ENCODE measurements at regions not wholly inside any gene's neighbourhood (a gene's known extent, or its start where the extent isn't known, plus 50 kb on each side); places are given as distances from the start of the nearest gene placed in this dataset.

DNA sequence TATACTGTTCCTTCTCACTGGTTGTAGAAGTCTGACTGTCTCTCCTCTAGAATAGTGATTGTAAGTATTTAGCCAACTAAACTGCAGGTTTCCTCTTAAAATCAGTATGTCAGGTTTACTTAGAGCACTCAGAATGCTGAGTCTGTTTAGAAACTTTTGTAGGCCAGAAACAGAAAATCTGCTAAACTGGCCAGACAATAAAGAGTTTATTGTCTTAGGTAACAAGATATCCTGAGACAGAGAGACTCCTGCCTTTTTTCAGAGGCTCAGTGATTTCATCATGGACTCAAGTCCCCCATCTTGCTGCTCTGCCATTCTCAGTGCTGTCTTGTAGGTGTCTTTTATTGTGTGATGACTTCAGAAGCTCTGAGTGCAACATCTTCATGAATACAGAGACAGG is 279.0 kb downstream of the MFSD1 start:
- no peaks in the 10 kb centered on the region for H3K9me3 Mint-ChIP-seq

DNA sequence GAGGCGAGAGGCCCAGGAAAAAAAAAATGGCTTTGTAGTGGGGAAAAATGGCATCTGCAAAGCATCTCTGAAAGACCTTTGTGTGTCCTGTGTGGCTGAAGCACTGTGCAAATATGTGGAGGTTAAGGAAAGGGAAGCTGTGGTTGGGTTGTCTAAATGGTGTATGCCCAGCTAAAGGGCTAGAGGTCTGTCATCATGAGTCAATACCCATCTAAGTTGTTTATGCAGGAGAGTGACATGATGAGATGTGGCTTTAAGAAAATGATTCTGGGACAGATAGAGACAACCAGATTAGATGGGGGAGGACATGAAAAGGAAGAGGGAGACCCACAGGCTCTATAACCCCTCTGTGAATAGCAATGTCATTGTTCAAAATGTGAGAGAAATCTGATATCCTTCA is 280.7 kb downstream of the MFSD1 start:
- Mint-ChIP-seq H3K27ac (no peak overlapping the region), H3K27me3 (ENCODE audit: low read depth) (no peaks in the 10 kb centered on the region), H3K9me3 (no peaks in the 10 kb centered on the region), H3K4me1 (ENCODE audit: low read depth) (no peaks in the 10 kb centered on the region), H3K4me3 (no peak overlapping the region), H3K36me3 (ENCODE audit: low read depth) (no peaks in the 10 kb centered on the region)
- DNase-seq (ENCODE audit: low spot score), result no peak

More for the DNA sequence above, 279.0 kb downstream of the MFSD1 start:
- Mint-ChIP-seq H3K36me3 (ENCODE audit: low read depth) (no peaks in the 10 kb centered on the region), H3K27me3 (ENCODE audit: low read depth) (no peaks in the 10 kb centered on the region), H3K4me3 (no peak overlapping the region), H3K4me1 (ENCODE audit: low read depth) (no peaks in the 10 kb centered on the region), H3K27ac (no peak overlapping the region)
- no peak for DNase-seq (ENCODE audit: low spot score)

DNA sequence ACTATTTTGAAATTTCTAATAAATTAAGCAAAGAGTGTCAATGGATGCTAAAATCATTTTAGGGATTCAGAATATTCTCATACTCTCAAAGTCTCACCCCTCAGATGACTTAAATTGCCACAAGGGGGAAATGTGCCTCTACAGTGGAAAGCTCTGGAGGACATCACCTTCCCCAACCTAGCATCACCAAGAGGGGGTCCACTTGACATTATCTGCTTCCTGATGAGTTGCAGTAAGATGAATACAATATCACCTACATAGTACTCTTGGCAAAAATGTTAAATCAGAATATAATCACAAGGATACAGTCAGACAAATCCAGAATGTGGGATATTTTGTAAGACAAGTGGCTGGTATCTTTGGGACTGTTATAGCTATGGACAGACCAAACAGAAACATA is 290.1 kb downstream of the MFSD1 start:
- Mint-ChIP-seq H3K9me3 (no peaks in the 10 kb centered on the region), H3K4me3 (no peak overlapping the region), H3K27ac (no peak overlapping the region), H3K36me3 (ENCODE audit: low read depth) (no peaks in the 10 kb centered on the region), H3K27me3 (ENCODE audit: low read depth) (no peaks in the 10 kb centered on the region), H3K4me1 (ENCODE audit: low read depth) (no peaks in the 10 kb centered on the region)
- DNase-seq (ENCODE audit: low spot score), result no peak

DNA sequence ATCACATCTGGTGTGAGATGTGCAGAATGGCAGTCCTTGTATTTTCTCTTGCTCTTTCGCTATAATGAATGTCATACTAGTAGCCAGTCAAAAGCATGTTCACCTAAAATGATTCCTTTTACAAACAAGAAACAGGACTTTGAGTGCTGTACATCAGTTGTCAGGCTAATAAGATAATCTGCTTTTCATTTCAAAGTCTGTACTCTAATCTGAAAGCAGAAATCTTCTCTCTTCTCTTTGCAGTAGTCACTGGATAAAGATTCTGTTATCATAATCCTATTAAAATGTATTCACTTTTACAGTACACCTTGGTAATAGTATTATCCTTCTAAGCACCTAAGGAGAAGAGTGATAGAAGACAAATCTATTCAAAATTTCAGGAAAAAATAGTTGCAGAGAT is 300.1 kb downstream of the MFSD1 start:
- Mint-ChIP-seq H3K4me3 (no peak overlapping the region), H3K36me3 (ENCODE audit: low read depth) (no peaks in the 10 kb centered on the region), H3K27ac (no peak overlapping the region), H3K4me1 (ENCODE audit: low read depth) (no peaks in the 10 kb centered on the region), H3K27me3 (ENCODE audit: low read depth) (no peaks in the 10 kb centered on the region), H3K9me3 (peaks cover 6% of the 10 kb centered on the region)
- DNase-seq (ENCODE audit: low spot score), result no peak

DNA sequence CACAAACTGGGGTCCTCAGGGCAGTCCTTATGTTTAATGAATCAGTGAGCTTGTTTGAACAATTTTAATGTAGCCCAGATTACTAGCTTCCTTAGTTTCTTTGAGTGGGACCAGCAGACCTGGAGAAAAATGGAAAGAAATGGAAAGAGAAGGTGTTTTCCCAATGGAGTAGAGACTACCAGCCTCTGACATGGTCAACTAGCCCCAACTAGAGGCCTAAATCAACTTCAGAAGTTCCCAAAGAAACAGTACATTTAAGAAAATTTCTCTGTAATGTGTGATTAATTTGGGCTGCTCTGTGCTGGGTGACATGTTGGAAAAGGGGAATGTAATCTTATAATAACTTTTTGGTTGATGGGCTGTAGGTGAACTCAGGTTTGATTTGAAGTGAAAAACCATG is 310.9 kb downstream of the MFSD1 start:
- Mint-ChIP-seq H3K27me3 (ENCODE audit: low read depth) (no peaks in the 10 kb centered on the region), H3K36me3 (ENCODE audit: low read depth) (no peaks in the 10 kb centered on the region), H3K27ac (no peak overlapping the region), H3K4me1 (ENCODE audit: low read depth) (no peaks in the 10 kb centered on the region), H3K9me3 (no peaks in the 10 kb centered on the region), H3K4me3 (no peak overlapping the region)
- no peak for DNase-seq (ENCODE audit: low spot score)

DNA sequence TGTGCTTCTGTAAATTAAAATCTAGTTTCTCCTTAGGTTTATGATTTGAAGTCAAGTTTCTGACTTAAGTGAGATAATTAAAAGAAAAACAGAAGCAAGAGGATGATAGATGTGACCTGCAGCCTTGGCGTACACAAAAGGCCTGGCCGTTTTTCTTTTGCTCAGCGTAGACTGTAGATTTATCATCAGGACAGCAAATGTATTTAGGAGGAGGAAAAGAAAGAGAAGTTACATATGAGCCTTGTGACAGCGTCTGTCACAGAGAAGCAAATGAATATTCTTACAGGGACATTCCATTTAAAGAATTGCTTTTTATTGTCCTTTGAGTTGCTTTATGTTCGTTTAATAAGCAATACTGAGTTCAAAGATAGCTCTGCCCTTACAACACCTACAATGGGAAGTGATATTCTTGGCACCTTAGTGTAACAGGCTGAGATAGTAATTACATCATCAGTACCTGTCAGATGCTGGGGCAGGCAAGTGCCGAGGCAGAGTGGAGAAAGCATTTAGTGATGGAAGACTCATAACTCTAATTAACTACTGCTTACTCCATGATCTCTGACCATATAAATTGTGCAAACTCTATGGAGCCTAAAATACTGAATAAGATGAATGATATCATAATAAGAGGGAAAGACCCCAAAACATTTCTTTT is 311.5 kb downstream of the MFSD1 start:
- H3K4me1 Mint-ChIP-seq (ENCODE audit: low read depth), result no peaks in the 10 kb centered on the region
- H3K27me3 Mint-ChIP-seq (ENCODE audit: low read depth), result no peaks in the 10 kb centered on the region
- H3K4me3 Mint-ChIP-seq, result no peak overlapping the region
- H3K36me3 Mint-ChIP-seq (ENCODE audit: low read depth), result no peaks in the 10 kb centered on the region
- H3K9me3 Mint-ChIP-seq, result no peaks in the 10 kb centered on the region
- no peak overlapping the region for H3K27ac Mint-ChIP-seq
- DNase-seq (ENCODE audit: low spot score), result no peak

DNA sequence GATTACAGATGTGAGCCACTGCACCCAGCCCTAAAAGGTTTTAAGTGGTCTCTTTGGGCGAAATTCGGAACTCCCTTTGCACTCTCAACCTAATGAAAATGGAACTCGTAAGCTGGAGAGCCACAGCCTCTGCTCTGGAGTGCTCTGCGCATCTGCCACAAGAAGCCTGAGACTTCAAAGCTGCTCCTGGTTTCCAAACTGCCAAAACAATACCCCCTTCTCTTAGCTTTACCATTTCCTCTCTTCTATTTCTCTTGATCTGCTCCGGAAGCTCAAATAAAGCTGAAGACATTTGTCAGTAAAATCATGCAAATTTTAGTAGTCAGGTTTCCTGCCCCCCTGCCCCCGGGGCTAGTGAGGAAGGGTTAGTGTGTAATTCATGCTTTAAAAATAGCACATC is 312.7 kb downstream of the MFSD1 start:
- H3K4me1 Mint-ChIP-seq (ENCODE audit: low read depth), result no peaks in the 10 kb centered on the region
- H3K27ac Mint-ChIP-seq, result no peak overlapping the region
- H3K27me3 Mint-ChIP-seq (ENCODE audit: low read depth), result no peaks in the 10 kb centered on the region
- no peaks in the 10 kb centered on the region for H3K9me3 Mint-ChIP-seq
- DNase-seq (ENCODE audit: low spot score), result no peak
- no peaks in the 10 kb centered on the region for H3K36me3 Mint-ChIP-seq (ENCODE audit: low read depth)
- no peak overlapping the region for H3K4me3 Mint-ChIP-seq

DNA sequence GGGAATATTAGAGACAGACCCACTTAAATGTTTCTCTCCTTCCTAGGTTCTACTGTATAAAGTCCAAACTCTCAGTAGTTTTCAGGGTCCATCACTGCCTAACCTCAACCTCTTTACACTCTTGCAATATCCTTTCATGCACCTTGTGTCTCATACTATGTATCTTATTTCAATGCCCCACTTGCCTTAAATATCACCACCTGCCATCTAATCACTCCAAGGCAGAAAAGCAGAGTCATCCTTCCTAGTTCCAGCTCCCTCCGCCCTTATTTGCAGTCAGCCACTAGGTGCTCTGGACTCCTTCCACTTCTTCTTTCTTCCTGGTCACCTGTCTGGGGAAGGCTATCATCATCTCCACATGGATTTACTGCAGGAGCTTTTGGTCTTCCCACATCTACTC is 322.0 kb downstream of the MFSD1 start:
- H3K27ac Mint-ChIP-seq, result no peak overlapping the region
- no peaks in the 10 kb centered on the region for H3K27me3 Mint-ChIP-seq (ENCODE audit: low read depth)
- H3K4me1 Mint-ChIP-seq (ENCODE audit: low read depth), result no peaks in the 10 kb centered on the region

DNA sequence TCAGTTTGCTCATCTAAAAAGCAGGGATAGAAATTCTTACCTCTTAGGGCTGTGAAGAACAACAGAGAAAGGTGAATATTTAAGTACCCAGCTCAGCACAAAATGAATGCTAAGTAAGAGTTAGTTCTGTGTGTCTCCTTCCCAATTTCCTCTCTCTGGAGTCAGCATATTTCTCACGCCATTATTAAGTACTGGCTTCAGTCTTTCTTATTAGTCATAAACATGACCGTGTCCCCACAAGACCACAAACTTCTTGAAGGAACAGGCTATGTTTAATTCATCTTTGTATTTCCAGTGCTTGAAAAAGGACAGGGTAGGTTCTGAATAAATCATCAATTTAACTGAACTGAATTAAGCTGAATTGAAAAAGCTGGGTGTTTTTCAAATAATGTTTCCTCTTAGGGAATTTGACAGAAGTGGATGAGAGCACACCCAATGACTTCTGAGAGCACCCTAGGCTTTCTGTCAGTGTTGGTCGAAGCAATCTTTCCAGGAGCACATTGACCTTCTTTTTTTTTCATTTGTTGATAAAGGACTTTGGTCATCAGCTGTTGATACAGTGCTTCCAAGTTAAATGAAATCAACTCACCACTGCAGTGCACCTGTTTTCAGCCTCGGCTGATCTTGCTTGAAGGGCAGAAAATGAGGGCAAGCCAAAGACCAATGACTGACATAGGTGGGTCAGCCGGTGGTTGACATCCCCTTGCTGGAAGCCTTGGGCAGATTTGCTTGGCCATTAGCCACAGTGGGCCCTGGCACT is 324.6 kb downstream of the MFSD1 start:
- H3K9me3 Mint-ChIP-seq, result no peaks in the 10 kb centered on the region
- no peaks in the 10 kb centered on the region for H3K36me3 Mint-ChIP-seq (ENCODE audit: low read depth)
- H3K27ac Mint-ChIP-seq, result no peak overlapping the region
- no peaks in the 10 kb centered on the region for H3K27me3 Mint-ChIP-seq (ENCODE audit: low read depth)
- no peaks in the 10 kb centered on the region for H3K4me1 Mint-ChIP-seq (ENCODE audit: low read depth)
- no peak for DNase-seq (ENCODE audit: low spot score)
- no peak overlapping the region for H3K4me3 Mint-ChIP-seq

More for the DNA sequence above, 322.0 kb downstream of the MFSD1 start:
- no peak for DNase-seq (ENCODE audit: low spot score)
- Mint-ChIP-seq H3K36me3 (ENCODE audit: low read depth) (no peaks in the 10 kb centered on the region), H3K4me3 (no peak overlapping the region), H3K9me3 (no peaks in the 10 kb centered on the region)

DNA sequence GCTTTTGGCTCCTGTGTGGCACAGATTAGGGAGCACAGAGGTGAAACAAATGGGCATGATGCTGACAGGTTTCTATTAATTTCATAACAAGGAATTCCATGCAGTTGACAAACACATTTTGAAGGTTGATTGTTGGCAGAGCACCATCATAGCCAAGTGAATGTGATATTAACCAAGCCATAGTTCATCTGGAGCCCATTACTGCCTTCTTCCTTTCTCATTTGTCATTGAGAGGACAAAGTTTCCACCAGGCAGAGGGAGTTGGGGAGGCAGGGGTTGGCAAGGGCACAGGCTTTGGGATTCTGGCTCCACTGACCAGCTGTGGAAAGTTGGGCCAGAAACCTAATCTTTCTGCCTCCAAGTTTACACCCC is 325.2 kb downstream of the MFSD1 start:
- no peaks in the 10 kb centered on the region for H3K27me3 Mint-ChIP-seq (ENCODE audit: low read depth)
- no peaks in the 10 kb centered on the region for H3K4me1 Mint-ChIP-seq (ENCODE audit: low read depth)
- H3K27ac Mint-ChIP-seq, result no peak overlapping the region
- H3K9me3 Mint-ChIP-seq, result no peaks in the 10 kb centered on the region
- H3K4me3 Mint-ChIP-seq, result no peak overlapping the region
- H3K36me3 Mint-ChIP-seq (ENCODE audit: low read depth), result no peaks in the 10 kb centered on the region
- no peak for DNase-seq (ENCODE audit: low spot score)

DNA sequence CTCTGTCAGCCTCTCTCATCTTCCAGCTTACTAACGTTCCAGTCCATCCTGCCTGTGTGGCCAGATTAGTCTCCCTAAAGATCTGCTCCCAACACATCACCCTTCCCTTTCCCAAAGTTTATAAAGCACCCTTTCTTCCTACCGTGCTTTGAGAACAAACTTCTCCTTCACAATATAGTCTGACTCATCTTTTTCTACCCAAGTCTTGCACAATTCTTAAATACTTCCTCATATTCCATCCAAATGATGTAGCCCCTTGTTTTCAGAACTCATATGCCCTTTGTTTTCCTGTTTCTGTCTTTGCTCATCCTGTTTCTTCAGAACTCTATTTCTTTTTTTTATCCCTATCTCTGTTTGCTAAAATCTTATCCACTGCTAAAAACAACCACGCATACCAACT is 326.8 kb downstream of the MFSD1 start:
- DNase-seq (ENCODE audit: low spot score), result no peak
- H3K9me3 Mint-ChIP-seq, result no peaks in the 10 kb centered on the region

DNA sequence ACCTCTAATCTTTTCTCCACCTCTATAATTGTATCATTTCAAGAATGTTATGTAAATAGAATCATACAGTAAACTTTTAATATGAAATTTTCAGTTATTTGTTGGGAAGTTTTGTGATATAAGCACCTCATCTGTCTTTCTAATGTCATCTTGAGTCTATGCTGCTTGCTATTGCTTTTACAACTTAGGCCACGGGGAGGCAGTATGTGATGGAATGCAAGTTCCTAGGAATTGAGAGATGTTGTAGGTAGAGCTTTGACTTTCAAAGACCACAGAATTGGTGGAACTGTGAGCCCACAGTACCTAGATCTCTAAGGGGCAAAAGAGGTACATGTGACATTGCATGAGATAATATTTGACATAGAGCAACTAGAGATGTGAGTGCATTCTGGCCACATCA is 328.3 kb downstream of the MFSD1 start:
- Mint-ChIP-seq H3K27ac (no peak overlapping the region), H3K4me3 (no peak overlapping the region), H3K27me3 (ENCODE audit: low read depth) (no peaks in the 10 kb centered on the region), H3K36me3 (ENCODE audit: low read depth) (no peaks in the 10 kb centered on the region), H3K4me1 (ENCODE audit: low read depth) (no peaks in the 10 kb centered on the region), H3K9me3 (no peaks in the 10 kb centered on the region)
- no peak for DNase-seq (ENCODE audit: low spot score)

More for the DNA sequence above, 326.8 kb downstream of the MFSD1 start:
- no peak overlapping the region for H3K4me3 Mint-ChIP-seq
- H3K27me3 Mint-ChIP-seq (ENCODE audit: low read depth), result no peaks in the 10 kb centered on the region
- no peaks in the 10 kb centered on the region for H3K4me1 Mint-ChIP-seq (ENCODE audit: low read depth)
- no peak overlapping the region for H3K27ac Mint-ChIP-seq
- H3K36me3 Mint-ChIP-seq (ENCODE audit: low read depth), result no peaks in the 10 kb centered on the region

DNA sequence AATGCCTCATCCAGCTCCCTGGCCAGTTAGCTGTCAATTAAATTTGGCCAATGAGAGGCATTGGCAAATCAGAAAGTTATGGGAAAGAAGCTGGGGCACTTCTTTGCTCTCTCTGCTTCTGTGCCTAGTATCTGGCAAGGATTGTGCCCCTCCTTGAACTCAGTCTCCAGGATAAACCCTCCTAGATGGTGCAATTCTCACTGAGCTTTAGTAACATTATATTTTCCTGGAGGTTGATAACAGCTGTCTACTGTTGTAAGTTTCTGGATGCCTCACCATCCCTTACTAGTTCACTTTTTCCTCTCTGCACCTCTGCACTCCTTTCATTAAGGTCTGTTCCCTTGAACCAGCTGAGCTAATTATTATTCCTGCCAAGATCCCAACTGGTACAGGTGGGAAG is 329.5 kb downstream of the MFSD1 start:
- Mint-ChIP-seq H3K27me3 (ENCODE audit: low read depth) (no peaks in the 10 kb centered on the region), H3K4me1 (ENCODE audit: low read depth) (no peaks in the 10 kb centered on the region), H3K9me3 (no peaks in the 10 kb centered on the region), H3K4me3 (no peak overlapping the region), H3K36me3 (ENCODE audit: low read depth) (no peaks in the 10 kb centered on the region), H3K27ac (no peak overlapping the region)
- no peak for DNase-seq (ENCODE audit: low spot score)

DNA sequence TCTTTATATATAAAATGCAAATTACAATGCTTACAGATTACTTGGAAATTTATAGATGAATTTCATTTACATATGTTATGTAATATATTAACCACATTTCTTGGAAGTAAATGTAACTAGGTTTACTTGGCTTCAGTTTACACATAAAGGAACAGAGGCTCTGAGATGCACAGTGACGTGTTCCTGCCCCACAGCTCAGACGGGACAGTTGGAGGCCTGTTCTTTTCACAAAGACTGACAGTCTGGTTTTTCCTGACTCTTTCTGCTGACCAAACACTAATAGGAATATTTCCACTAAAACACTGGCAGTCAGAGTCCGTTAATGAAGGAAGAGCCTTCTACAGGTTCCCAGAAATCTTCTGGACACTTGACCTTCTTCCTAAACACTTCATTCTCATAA is 336.1 kb downstream of the MFSD1 start:
- no peak overlapping the region for H3K4me3 Mint-ChIP-seq
- no peaks in the 10 kb centered on the region for H3K4me1 Mint-ChIP-seq (ENCODE audit: low read depth)
- H3K36me3 Mint-ChIP-seq (ENCODE audit: low read depth), result no peaks in the 10 kb centered on the region
- no peaks in the 10 kb centered on the region for H3K27me3 Mint-ChIP-seq (ENCODE audit: low read depth)
- no peak for DNase-seq (ENCODE audit: low spot score)
- H3K27ac Mint-ChIP-seq, result no peak overlapping the region
- no peaks in the 10 kb centered on the region for H3K9me3 Mint-ChIP-seq

DNA sequence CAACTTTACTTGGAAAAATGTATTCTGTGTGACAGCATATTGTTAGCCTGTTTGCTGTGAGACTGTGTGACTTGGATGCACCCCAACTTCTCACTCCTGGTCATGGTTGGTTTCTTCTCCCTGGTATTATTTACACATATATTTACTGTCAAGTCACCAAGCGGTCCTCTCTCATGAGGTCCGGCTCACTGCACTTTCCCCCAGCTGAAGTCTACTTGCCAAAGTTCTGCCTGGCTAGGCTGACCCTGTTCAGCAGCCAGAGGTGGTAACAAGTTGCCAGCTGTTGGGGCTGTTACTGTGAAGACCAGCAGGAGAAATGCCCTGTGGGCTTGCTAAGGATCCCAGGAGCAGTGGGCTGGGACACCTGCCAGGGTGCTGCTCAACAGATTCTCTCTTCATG is 337.5 kb downstream of the MFSD1 start:
- no peaks in the 10 kb centered on the region for H3K36me3 Mint-ChIP-seq (ENCODE audit: low read depth)
- no peak overlapping the region for H3K4me3 Mint-ChIP-seq
- no peak overlapping the region for H3K27ac Mint-ChIP-seq
- no peak for DNase-seq (ENCODE audit: low spot score)
- no peaks in the 10 kb centered on the region for H3K27me3 Mint-ChIP-seq (ENCODE audit: low read depth)
- H3K9me3 Mint-ChIP-seq, result no peaks in the 10 kb centered on the region
- no peaks in the 10 kb centered on the region for H3K4me1 Mint-ChIP-seq (ENCODE audit: low read depth)

Measured in T-helper 2 cell treated with Interferon-gamma antibody and Interleukin-4, amounts not matched to agents 5 μg/mL and 100 μg/mL, for 36 hours (primary cell).